ENCODE measurements at regions not wholly inside any gene's neighbourhood (a gene's known extent, or its start where the extent isn't known, plus 50 kb on each side); places are given as distances from the start of the nearest gene placed in this dataset.

DNA sequence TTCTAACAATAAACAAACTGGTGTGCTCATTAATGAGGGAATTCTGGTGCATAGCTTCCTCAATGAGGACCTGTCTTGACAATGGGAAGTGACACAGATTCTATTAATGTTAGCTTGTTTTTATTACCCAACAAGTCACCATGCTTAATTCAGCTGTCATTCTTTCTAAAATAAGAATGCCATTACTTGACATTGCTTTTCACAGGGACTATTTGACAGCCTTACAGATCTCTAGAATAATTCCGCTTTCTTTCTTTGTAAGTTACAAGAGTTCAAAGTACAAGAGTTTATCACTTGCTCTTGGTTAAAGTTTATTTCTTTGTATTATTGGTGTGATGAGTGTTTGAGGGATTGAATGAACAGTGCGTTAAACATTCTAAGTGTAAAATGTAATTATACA lies 127.0 kb upstream of the COL5A2 start:
- TF ChIP-seq, protein P1, sequence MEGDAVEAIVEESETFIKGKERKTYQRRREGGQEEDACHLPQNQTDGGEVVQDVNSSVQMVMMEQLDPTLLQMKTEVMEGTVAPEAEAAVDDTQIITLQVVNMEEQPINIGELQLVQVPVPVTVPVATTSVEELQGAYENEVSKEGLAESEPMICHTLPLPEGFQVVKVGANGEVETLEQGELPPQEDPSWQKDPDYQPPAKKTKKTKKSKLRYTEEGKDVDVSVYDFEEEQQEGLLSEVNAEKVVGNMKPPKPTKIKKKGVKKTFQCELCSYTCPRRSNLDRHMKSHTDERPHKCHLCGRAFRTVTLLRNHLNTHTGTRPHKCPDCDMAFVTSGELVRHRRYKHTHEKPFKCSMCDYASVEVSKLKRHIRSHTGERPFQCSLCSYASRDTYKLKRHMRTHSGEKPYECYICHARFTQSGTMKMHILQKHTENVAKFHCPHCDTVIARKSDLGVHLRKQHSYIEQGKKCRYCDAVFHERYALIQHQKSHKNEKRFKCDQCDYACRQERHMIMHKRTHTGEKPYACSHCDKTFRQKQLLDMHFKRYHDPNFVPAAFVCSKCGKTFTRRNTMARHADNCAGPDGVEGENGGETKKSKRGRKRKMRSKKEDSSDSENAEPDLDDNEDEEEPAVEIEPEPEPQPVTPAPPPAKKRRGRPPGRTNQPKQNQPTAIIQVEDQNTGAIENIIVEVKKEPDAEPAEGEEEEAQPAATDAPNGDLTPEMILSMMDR (IDR thresholded peaks at IDR 0.05) = no peak
- TF ChIP-seq EZH2 (IDR thresholded peaks at IDR 0.05) (no peak), EZH2phosphoT487 (IDR thresholded peaks at IDR 0.05) (no peak)
